MM.1S (cell line): ENCODE measurements at regions not wholly inside any gene's neighbourhood (a gene's known extent, or its start where the extent isn't known, plus 50 kb on each side); places are given as distances from the start of the nearest gene placed in this dataset.

Source experiments
- DNase-seq: peaks from one replicate; pipeline ENCODE4 v3.0.0-alpha.2; 2015
- H2AFZ ChIP-seq: fragments of 300-600 bp; sonication (generic); 2 replicates; pipeline ENCODE4 v1.6.0; 2016; ENCODE audit warnings: antibody characterized with exemption, low read length
- H3F3A ChIP-seq: fragments of 300-600 bp; sonication (generic); 2 replicates; pipeline ENCODE4 v1.6.1; 2016; ENCODE audit warnings: mild to moderate bottlenecking, antibody characterized with exemption, low read length, moderate library complexity, mixed read lengths; ENCODE audit not compliant: insufficient read depth
- H3K27ac ChIP-seq: fragments of 300-600 bp; sonication (generic); 2 replicates; pipeline ENCODE4 v1.5.1; 2016; ENCODE audit warnings: mild to moderate bottlenecking, low read length
- H3K27me3 ChIP-seq: fragments of 300-600 bp; sonication (generic); replicated peaks from 2 replicates; pipeline ENCODE4 v1.6.0; 2016; ENCODE audit warnings: low read length; ENCODE audit not compliant: insufficient read depth
- H3K36me3 ChIP-seq: fragments of 300-600 bp; sonication (generic); replicated peaks from 2 replicates; pipeline ENCODE4 v1.6.1; 2016; ENCODE audit warnings: mild to moderate bottlenecking, low read length, mixed read lengths; ENCODE audit not compliant: insufficient read depth
- H3K4me1 ChIP-seq: fragments of 300-600 bp; sonication (generic); 2 replicates; pipeline ENCODE4 v1.6.1; 2016; ENCODE audit warnings: low read length, mixed read lengths
- H3K4me2 ChIP-seq: fragments of 300-600 bp; sonication (generic); 2 replicates; pipeline ENCODE4 v1.6.0; 2016; ENCODE audit warnings: low read depth, low read length
- H3K4me3 ChIP-seq: fragments of 300-600 bp; sonication (generic); 2 replicates; pipeline ENCODE4 v1.5.1; 2016; ENCODE audit warnings: low read length, mixed read lengths
- H3K79me2 ChIP-seq: fragments of 300-600 bp; sonication (generic); 2 replicates; pipeline ENCODE4 v1.6.1; 2016; ENCODE audit warnings: mixed run types, low read length, mixed read lengths
- H3K9ac ChIP-seq: fragments of 300-600 bp; sonication (generic); 2 replicates; pipeline ENCODE4 v1.6.1; 2016; ENCODE audit warnings: low read length, mixed read lengths
- H3K9me2 ChIP-seq: fragments of 300-600 bp; sonication (generic); replicated peaks from 2 replicates; pipeline ENCODE4 v1.6.1; 2016; ENCODE audit warnings: mild to moderate bottlenecking, low read length, mixed read lengths; ENCODE audit not compliant: insufficient read depth
- H3K9me3 ChIP-seq: fragments of 300-600 bp; sonication (generic); replicated peaks from 2 replicates; pipeline ENCODE4 v1.6.1; 2016; ENCODE audit warnings: mild to moderate bottlenecking, low read length, mixed read lengths; ENCODE audit not compliant: insufficient read depth
- H4K20me1 ChIP-seq: fragments of 300-600 bp; sonication (generic); 2 replicates; pipeline ENCODE4 v1.6.1; 2016; ENCODE audit warnings: mild to moderate bottlenecking, low read length, moderate library complexity, mixed read lengths; ENCODE audit not compliant: insufficient read depth
- CTCF ChIP-seq: fragments of 300-600 bp; sonication (generic); IDR thresholded peaks from 2 replicates; pipeline ENCODE4 v1.5.1; 2016; ENCODE audit warnings: antibody characterized with exemption, low read length, mixed read lengths
- EZH2 ChIP-seq: fragments of 300-600 bp; sonication (generic); optimal IDR thresholded peaks from 2 replicates; pipeline ENCODE3; 2017; ENCODE audit warnings: low read depth, mild to moderate bottlenecking, antibody characterized with exemption, low read length, mixed read lengths
- EZH2phosphoT487 ChIP-seq: fragments of 300-600 bp; sonication (generic); IDR thresholded peaks from 2 replicates; pipeline ENCODE4 v1.6.1; 2018; ENCODE audit warnings: antibody characterized with exemption, low read length

GRCh38 chr3:167057581-167057980 lies 322.5 kb downstream of the ZBBX start:
- H3K9me3 ChIP-seq: no peaks in the 10 kb centered on the region

GRCh38 chr3:167054926-167055325 lies 325.2 kb downstream of the ZBBX start:
- no peaks in the 10 kb centered on the region for H3K9me2 ChIP-seq
- H3K27me3 ChIP-seq: no peaks in the 10 kb centered on the region
- H2AFZ ChIP-seq: no peak overlapping the region
- no peak for DNase-seq
- H3K27ac ChIP-seq: no peak overlapping the region
- no peaks in the 10 kb centered on the region for H3K9me3 ChIP-seq
- H3K9ac ChIP-seq: no peak overlapping the region
- H3K4me2 ChIP-seq: no peak overlapping the region
- no peak overlapping the region for H3K4me3 ChIP-seq
- no peaks in the 10 kb centered on the region for H3K36me3 ChIP-seq
- H3K79me2 ChIP-seq: no peaks in the 10 kb centered on the region
- H3K4me1 ChIP-seq: no peaks in the 10 kb centered on the region
- TF ChIP-seq EZH2phosphoT487 (no peak), CTCF (no peak)
- H4K20me1 ChIP-seq: no peaks in the 10 kb centered on the region
- no peaks in the 10 kb centered on the region for H3F3A ChIP-seq

More at GRCh38 chr3:167057581-167057980, 322.5 kb downstream of the ZBBX start:
- no peaks in the 10 kb centered on the region for H3K9me2 ChIP-seq
- 0 out of 2 replicates have a peak, but pooled peaks cover 3% of the 10 kb centered on the region for H3F3A ChIP-seq
- H3K79me2 ChIP-seq: no peaks in the 10 kb centered on the region
- no peak overlapping the region for H3K4me2 ChIP-seq
- no peaks in the 10 kb centered on the region for H4K20me1 ChIP-seq
- H3K36me3 ChIP-seq: no peaks in the 10 kb centered on the region
- TF ChIP-seq EZH2 (no peak), CTCF (no peak), EZH2phosphoT487 (no peak)
- no peak overlapping the region for H3K4me3 ChIP-seq
- H3K9ac ChIP-seq: no peak overlapping the region
- H3K27ac ChIP-seq: no peak overlapping the region
- H3K4me1 ChIP-seq: no peaks in the 10 kb centered on the region
- no peak for DNase-seq
- H2AFZ ChIP-seq: no peak overlapping the region
- no peaks in the 10 kb centered on the region for H3K27me3 ChIP-seq

GRCh38 chr3:167051421-167051820 lies 328.7 kb downstream of the ZBBX start:
- Histone ChIP-seq H3K27ac (no peak overlapping the region), H3K79me2 (no peaks in the 10 kb centered on the region), H3K9ac (no peak overlapping the region), H3F3A (no peaks in the 10 kb centered on the region), H3K9me3 (no peaks in the 10 kb centered on the region), H3K9me2 (no peaks in the 10 kb centered on the region), H2AFZ (no peak overlapping the region), H3K27me3 (no peaks in the 10 kb centered on the region), H3K4me3 (no peak overlapping the region), H3K4me1 (no peaks in the 10 kb centered on the region), H3K4me2 (no peak overlapping the region), H4K20me1 (no peaks in the 10 kb centered on the region), H3K36me3 (no peaks in the 10 kb centered on the region)
- no peak for DNase-seq
- no peak for TF ChIP-seq CTCF

- Histone ChIP-seq H3K4me2 (no peak overlapping the region), H3K79me2 (no peaks in the 10 kb centered on the region)
- no peak for DNase-seq
Measured at GRCh38 chr3:167033866-167034265, 346.2 kb downstream of the ZBBX start.

More at GRCh38 chr3:167033866-167034265, 346.2 kb downstream of the ZBBX start:
- Histone ChIP-seq H3K9ac (no peak overlapping the region), H3K4me3 (no peak overlapping the region), H3K27ac (no peak overlapping the region), H3K27me3 (no peaks in the 10 kb centered on the region), H4K20me1 (no peaks in the 10 kb centered on the region), H3K4me1 (peaks cover 9% of the 10 kb centered on the region), H3K9me3 (no peaks in the 10 kb centered on the region), H3K9me2 (no peaks in the 10 kb centered on the region), H3F3A (no peaks in the 10 kb centered on the region), H3K36me3 (no peaks in the 10 kb centered on the region), H2AFZ (no peak overlapping the region)
- TF ChIP-seq EZH2phosphoT487 (no peak), CTCF (no peak), EZH2 (no peak)
